Tibial artery (tissue), 4 donors: ENCODE measurements at regions not wholly inside any gene's neighbourhood (a gene's known extent, or its start where the extent isn't known, plus 50 kb on each side); places are given as distances from the start of the nearest gene placed in this dataset.

Source experiments
- DNase-seq, 2 donors: peaks; one replicate each; pipeline ENCODE4 v3.0.0-alpha.2; 2019
- H3K27ac ChIP-seq, 2 donors: fragments of 200-600 bp; sonication (generic) in 1 of 2; 1 replicate in 1 of 2; 2 replicates in 1 of 2; pipeline ENCODE4 v1.5.1; 2018 to 2019; ENCODE audit warnings: mild to moderate bottlenecking in 1 of 2
- H3K27me3 ChIP-seq, 2 donors: fragments of 200-600 bp; sonication (generic) in 1 of 2; one replicate each; pipeline versions ENCODE4 v1.5.1 to v1.6.0; 2016 to 2019
- H3K36me3 ChIP-seq, 3 donors: fragments of 200-600 bp; sonication (generic) in 2 of 3; one replicate each; pipeline ENCODE4 v1.5.1; 2016 to 2019; ENCODE audit warnings: mild to moderate bottlenecking in 2 of 3
- H3K4me1 ChIP-seq, 4 donors: fragments of 200-600 bp; sonication (generic) in 2 of 4; 1 replicate in 3 of 4; 2 replicates in 1 of 4; pipeline ENCODE4 v1.5.1; 2016 to 2019
- H3K4me3 ChIP-seq, 2 donors: fragments of 200-600 bp; sonication (generic) in 1 of 2; 1 replicate in 1 of 2; 2 replicates in 1 of 2; pipeline ENCODE4 v1.5.1; 2018 to 2019; ENCODE audit warnings: mild to moderate bottlenecking in 2 of 2
- H3K9me3 ChIP-seq, 3 donors: fragments of 200-600 bp; sonication (generic) in 1 of 3; one replicate each; pipeline ENCODE4 v1.5.1; 2016 to 2019
- intact Hi-C: fragments of 100-400 bp; cut with DNase I; formaldehyde crosslinking; loops from one replicate; pipeline ENCODE4 v1.15.0; 2023; ENCODE audit warnings: low total_unique reads
- TF ChIP-seq, protein P1 (sequence below), 2 experiments: fragments of 200-600 bp in 1 of 2; fragments of 450-650 bp in 1 of 2; IDR thresholded peaks; one replicate each; pipeline ENCODE4 v1.5.1; 2017 to 2019; ENCODE audit warnings: antibody characterized with exemption in 2 of 2, mild to moderate bottlenecking in 1 of 2, moderate library complexity in 1 of 2

DNA sequence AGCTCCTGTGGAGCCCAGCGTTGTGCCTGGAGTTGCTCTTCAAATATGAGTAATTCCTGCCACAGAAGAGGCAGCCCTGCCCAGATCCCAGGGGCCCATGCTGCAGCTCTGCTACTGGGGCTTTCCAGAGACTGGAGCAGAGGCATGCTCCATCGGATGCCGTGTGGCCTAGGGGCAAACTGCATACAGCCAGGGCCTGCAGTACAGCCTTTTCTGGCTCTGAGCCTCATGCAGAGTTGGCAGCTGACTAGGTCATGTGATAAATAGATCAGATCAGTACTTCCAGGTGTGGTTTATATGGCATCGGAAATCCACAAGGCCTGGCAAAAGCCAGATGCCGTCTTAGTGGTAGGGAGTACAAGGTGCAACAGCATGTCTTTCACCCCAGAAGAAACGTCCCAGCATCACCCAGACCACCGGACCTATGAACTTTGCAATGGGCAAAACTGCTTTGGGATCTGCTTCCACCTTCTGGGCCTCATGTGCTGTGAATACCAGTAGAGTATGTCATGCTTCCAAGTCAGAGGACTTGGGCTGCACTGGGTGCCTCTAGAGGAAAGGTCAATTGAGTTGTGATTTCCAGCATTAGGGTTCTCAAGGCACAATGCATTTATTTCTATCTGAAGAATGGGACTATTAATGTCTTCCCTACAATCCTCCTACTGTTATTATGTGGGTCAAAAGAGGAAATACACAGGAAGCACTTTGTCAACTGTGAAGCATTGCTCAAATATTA lies 250.7 kb upstream of the ZNF32 start:
- TF ChIP-seq, protein P1, sequence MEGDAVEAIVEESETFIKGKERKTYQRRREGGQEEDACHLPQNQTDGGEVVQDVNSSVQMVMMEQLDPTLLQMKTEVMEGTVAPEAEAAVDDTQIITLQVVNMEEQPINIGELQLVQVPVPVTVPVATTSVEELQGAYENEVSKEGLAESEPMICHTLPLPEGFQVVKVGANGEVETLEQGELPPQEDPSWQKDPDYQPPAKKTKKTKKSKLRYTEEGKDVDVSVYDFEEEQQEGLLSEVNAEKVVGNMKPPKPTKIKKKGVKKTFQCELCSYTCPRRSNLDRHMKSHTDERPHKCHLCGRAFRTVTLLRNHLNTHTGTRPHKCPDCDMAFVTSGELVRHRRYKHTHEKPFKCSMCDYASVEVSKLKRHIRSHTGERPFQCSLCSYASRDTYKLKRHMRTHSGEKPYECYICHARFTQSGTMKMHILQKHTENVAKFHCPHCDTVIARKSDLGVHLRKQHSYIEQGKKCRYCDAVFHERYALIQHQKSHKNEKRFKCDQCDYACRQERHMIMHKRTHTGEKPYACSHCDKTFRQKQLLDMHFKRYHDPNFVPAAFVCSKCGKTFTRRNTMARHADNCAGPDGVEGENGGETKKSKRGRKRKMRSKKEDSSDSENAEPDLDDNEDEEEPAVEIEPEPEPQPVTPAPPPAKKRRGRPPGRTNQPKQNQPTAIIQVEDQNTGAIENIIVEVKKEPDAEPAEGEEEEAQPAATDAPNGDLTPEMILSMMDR (IDR thresholded peaks at IDR 0.05): no peak
- intact Hi-C loops: no loop called here
- H3K9me3 ChIP-seq: no peaks in the 10 kb centered on the region
- H3K36me3 ChIP-seq: no peaks in the 10 kb centered on the region
- no peak overlapping the region for H3K4me3 ChIP-seq
- no peak for DNase-seq
- H3K27ac ChIP-seq: no peak overlapping the region
- H3K4me1 ChIP-seq: peaks cover 0 to 13% (median 11%) of the 10 kb centered on the region in 4 donors
- H3K27me3 ChIP-seq: no peaks in the 10 kb centered on the region

- H3K4me3 ChIP-seq: no peak overlapping the region
- TF ChIP-seq, protein P1 (IDR thresholded peaks at IDR 0.05): no peak
- no peaks in the 10 kb centered on the region for H3K9me3 ChIP-seq
- peaks cover 0 to 12% (median 11%) of the 10 kb centered on the region in 4 donors for H3K4me1 ChIP-seq
- no peak overlapping the region for H3K27ac ChIP-seq
- H3K36me3 ChIP-seq: no peaks in the 10 kb centered on the region
- DNase-seq: no peak
- intact Hi-C loops: no loop called here
- no peaks in the 10 kb centered on the region for H3K27me3 ChIP-seq
Measured at GRCh38 chr10:43898592-43898991, 249.9 kb upstream of the ZNF32 start.

- Histone ChIP-seq H3K9me3 (no peaks in the 10 kb centered on the region), H3K27me3 (no peaks in the 10 kb centered on the region), H3K4me3 (no peak overlapping the region), H3K27ac (no peak overlapping the region), H3K36me3 (no peaks in the 10 kb centered on the region), H3K4me1 (peaks cover 0 to 12% (median 11%) of the 10 kb centered on the region in 4 donors)
- intact Hi-C loops: no loop called here
- TF ChIP-seq, protein P1 (IDR thresholded peaks at IDR 0.05): no peak
- DNase-seq: no peak
Measured at GRCh38 chr10:43897765-43898419, 249.2 kb upstream of the ZNF32 start.

- intact Hi-C loops: no loop called here
- Histone ChIP-seq H3K4me1 (peaks cover 0 to 10% (median 7%) of the 10 kb centered on the region in 4 donors), H3K36me3 (no peaks in the 10 kb centered on the region), H3K9me3 (no peaks in the 10 kb centered on the region), H3K27ac (no peak overlapping the region), H3K27me3 (no peaks in the 10 kb centered on the region), H3K4me3 (no peak overlapping the region)
- TF ChIP-seq, protein P1 (IDR thresholded peaks at IDR 0.05): no peak
- no peak for DNase-seq
Measured at GRCh38 chr10:43892062-43892770, 243.5 kb upstream of the ZNF32 start.

DNA sequence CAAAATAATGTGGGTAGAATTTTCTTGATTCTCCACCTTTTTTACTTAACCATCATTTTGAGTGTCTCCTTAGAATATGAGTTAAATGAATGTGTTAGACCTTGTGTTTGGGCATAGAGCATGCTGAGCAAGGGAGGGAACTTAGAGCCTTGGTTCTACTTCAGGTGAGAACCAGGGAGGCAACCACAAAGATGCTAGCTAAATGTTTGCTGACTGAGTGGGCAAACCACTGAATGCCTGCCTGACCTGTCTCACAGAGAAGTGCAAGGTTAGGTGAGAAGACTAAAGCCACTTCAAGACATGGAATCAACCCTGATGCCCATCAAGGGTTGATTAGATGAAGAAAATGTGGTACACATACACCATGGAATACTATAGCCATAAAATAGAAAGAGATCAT lies 242.6 kb upstream of the ZNF32 start:
- no peak overlapping the region for H3K27ac ChIP-seq
- no peaks in the 10 kb centered on the region for H3K36me3 ChIP-seq
- H3K27me3 ChIP-seq: no peaks in the 10 kb centered on the region
- H3K4me3 ChIP-seq: no peak overlapping the region
- H3K4me1 ChIP-seq: peaks cover 0 to 10% (median 7%) of the 10 kb centered on the region in 4 donors
- intact Hi-C loops: no loop called here
- no peak for DNase-seq
- H3K9me3 ChIP-seq: no peaks in the 10 kb centered on the region
- TF ChIP-seq, protein P1 (IDR thresholded peaks at IDR 0.05): no peak
